Lower leg skin (tissue), 3 donors: ENCODE measurements at regions not wholly inside any gene's neighbourhood (a gene's known extent, or its start where the extent isn't known, plus 50 kb on each side); places are given as distances from the start of the nearest gene placed in this dataset.

Source experiments
- POLR2A ChIP-seq, 2 donors: fragments of 450-650 bp; IDR thresholded peaks; one replicate each; pipeline ENCODE4 v1.6.1; 2016 to 2017; ENCODE audit warnings: antibody characterized with exemption in 2 of 2, mild to moderate bottlenecking in 1 of 2, moderate library complexity in 1 of 2
- TF ChIP-seq, protein P1 (sequence below), 3 donors: fragments of 450-650 bp; IDR thresholded peaks; one replicate each; pipeline ENCODE4 v1.5.1; 2016; ENCODE audit warnings: antibody characterized with exemption in 3 of 3, mild to moderate bottlenecking in 3 of 3, moderate library complexity in 2 of 3

DNA sequence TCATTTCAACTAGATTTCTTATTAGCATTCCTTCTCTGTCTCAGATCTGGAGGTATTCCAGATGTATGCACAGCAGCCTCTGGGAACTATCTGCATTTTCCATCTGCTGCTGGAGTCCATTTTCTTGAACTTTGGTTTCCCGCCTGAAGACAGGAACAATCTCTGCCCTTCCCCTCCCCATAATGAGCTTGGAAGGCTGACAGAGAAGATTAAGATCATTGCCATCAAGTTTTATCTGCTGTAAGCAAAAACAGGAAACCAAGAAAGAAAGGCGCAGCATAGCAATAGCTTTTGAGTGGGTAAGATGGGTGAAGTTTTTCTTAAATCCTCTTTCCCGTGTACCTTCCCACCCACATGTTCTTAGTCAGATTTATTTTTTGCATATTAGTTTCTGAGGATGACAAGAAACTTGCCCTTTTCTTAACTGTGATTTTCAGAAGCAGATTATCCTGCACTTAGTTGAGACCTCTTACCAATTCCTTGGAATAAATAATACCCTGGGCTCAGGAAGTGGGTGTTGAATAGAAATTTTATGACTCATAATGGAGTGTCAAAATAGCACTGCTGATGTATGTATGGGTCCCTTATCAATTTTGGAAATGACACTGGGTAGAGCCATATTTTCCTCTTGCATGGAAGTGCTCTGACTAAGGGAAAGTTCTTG lies 78.3 kb downstream of the CT47B1 start:
- TF ChIP-seq, protein P1, sequence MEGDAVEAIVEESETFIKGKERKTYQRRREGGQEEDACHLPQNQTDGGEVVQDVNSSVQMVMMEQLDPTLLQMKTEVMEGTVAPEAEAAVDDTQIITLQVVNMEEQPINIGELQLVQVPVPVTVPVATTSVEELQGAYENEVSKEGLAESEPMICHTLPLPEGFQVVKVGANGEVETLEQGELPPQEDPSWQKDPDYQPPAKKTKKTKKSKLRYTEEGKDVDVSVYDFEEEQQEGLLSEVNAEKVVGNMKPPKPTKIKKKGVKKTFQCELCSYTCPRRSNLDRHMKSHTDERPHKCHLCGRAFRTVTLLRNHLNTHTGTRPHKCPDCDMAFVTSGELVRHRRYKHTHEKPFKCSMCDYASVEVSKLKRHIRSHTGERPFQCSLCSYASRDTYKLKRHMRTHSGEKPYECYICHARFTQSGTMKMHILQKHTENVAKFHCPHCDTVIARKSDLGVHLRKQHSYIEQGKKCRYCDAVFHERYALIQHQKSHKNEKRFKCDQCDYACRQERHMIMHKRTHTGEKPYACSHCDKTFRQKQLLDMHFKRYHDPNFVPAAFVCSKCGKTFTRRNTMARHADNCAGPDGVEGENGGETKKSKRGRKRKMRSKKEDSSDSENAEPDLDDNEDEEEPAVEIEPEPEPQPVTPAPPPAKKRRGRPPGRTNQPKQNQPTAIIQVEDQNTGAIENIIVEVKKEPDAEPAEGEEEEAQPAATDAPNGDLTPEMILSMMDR (IDR thresholded peaks at IDR 0.05) = no peak
- TF ChIP-seq POLR2A (IDR thresholded peaks at IDR 0.05) = no peak
